Transverse colon (tissue), 4 donors: ENCODE measurements at regions not wholly inside any gene's neighbourhood (a gene's known extent, or its start where the extent isn't known, plus 50 kb on each side); places are given as distances from the start of the nearest gene placed in this dataset.

Source experiments
- DNase-seq: peaks from one replicate; pipeline ENCODE4 v3.0.0-alpha.2; 2019
- H3K27ac ChIP-seq, 4 donors: fragments of 200-600 bp; sonication (generic); 2 replicates each; pipeline ENCODE4 v1.5.1; 2016 to 2018; ENCODE audit warnings: inconsistent platforms in 4 of 4
- H3K27me3 ChIP-seq: fragments of 200-600 bp; sonication (generic); 2 replicates; pipeline ENCODE4 v1.5.1; 2017; ENCODE audit warnings: inconsistent platforms
- H3K36me3 ChIP-seq, 4 donors: fragments of 200-600 bp; sonication (generic); 2 replicates each; pipeline ENCODE4 v1.5.1; 2017 to 2019; ENCODE audit warnings: inconsistent platforms in 4 of 4
- H3K4me1 ChIP-seq, 4 donors: fragments of 200-600 bp; sonication (generic); 2 replicates each; pipeline ENCODE4 v1.5.1; 2017 to 2020; ENCODE audit warnings: inconsistent platforms in 4 of 4
- H3K4me3 ChIP-seq, 4 donors: fragments of 200-600 bp; sonication (generic); 1 replicate in 1 of 4; 2 replicates in 3 of 4; pipeline versions ENCODE4 v1.5.1 to v1.6.1; 2017 to 2019; ENCODE audit warnings: inconsistent platforms in 4 of 4
- H3K9me3 ChIP-seq, 2 donors: fragments of 200-600 bp; sonication (generic); 2 replicates each; pipeline ENCODE4 v1.5.1; 2017 to 2019; ENCODE audit warnings: inconsistent platforms in 2 of 2
- CTCF ChIP-seq, 5 experiments: fragments of 200-600 bp in 3 of 5; fragments of 450-650 bp in 2 of 5; sonication (generic) in 3 of 5; IDR thresholded peaks; 1 replicate in 2 of 5; 2 replicates in 3 of 5; pipeline ENCODE4 v1.5.1; 2016 to 2017; ENCODE audit warnings: antibody characterized with exemption in 5 of 5, inconsistent platforms in 3 of 5, mild to moderate bottlenecking in 2 of 5, moderate library complexity in 1 of 5
- EP300 ChIP-seq: sonication (generic); formaldehyde crosslinking; IDR thresholded peaks from one replicate; pipeline ENCODE4 v1.6.1; 2017; ENCODE audit warnings: antibody characterized with exemption, low read depth
- POLR2A ChIP-seq: fragments of 450-650 bp; IDR thresholded peaks from one replicate; pipeline ENCODE4 v1.6.1; 2016; ENCODE audit warnings: antibody characterized with exemption, mild to moderate bottlenecking, moderate library complexity
- POLR2AphosphoS5 ChIP-seq, 3 donors: sonication (generic); formaldehyde crosslinking; IDR thresholded peaks; one replicate each; pipeline ENCODE4 v1.6.1; 2016; ENCODE audit warnings: antibody characterized with exemption in 3 of 3
- WGBS, 2 donors: methylation state at CpG; one replicate each; pipeline ENCODE4 v1.1.5; 2018; ENCODE audit warnings: low coverage in 1 of 2; 5-methylcytosine and 5-hydroxymethylcytosine counted together
- in situ Hi-C, 4 donors: fragments of 200-750 bp; cut with MboI; loops; one replicate each; pipeline versions ENCODE4 v1.15.0 to v1.15.1; 2017; ENCODE audit warnings: low sequenced_read_pairs in 3 of 4, low pct_ligation_motif_present in 1 of 4, low pct_unique_long_range_greater_than_20kb in 1 of 4
- intact Hi-C: fragments of 100-400 bp; cut with DNase I; formaldehyde crosslinking; loops from one replicate; pipeline ENCODE4 v1.15.1; 2023; ENCODE audit warnings: low total_unique reads

- H3K4me1 ChIP-seq: no peaks in the 10 kb centered on the region
- DNase-seq: no peak
- no peaks in the 10 kb centered on the region for H3K36me3 ChIP-seq
- TF ChIP-seq EP300 (no peak), CTCF (IDR thresholded peaks at IDR 0.05) (no peak), POLR2AphosphoS5 (IDR thresholded peaks at IDR 0.05) (no peak), POLR2A (no peak)
- H3K27ac ChIP-seq: no peak overlapping the region
- H3K9me3 ChIP-seq: no peaks in the 10 kb centered on the region
- 88 to 94% methylated on average over 2 of the region's 2 CpGs for WGBS, 2 donors
- intact Hi-C loops: no loop called here
- no peak overlapping the region for H3K4me3 ChIP-seq
- in situ Hi-C loops: no loop called here
- no peaks in the 10 kb centered on the region for H3K27me3 ChIP-seq
These were observed 824.6 kb upstream of the NEGR1 start for GRCh38 chr1:73106931-73107330.

- H3K9me3 ChIP-seq: no peaks in the 10 kb centered on the region
- no peaks in the 10 kb centered on the region for H3K4me1 ChIP-seq
- in situ Hi-C loops (no loop called here), intact Hi-C loops (no loop called here)
- H3K27ac ChIP-seq: no peak overlapping the region
- H3K4me3 ChIP-seq: no peak overlapping the region
- WGBS, 2 donors: 92 to 95% methylated on average over 4 to 16 of the region's 16 CpGs
- TF ChIP-seq EP300: no peak
- no peak for TF ChIP-seq POLR2A
- TF ChIP-seq CTCF (IDR thresholded peaks at IDR 0.05): no peak
- TF ChIP-seq POLR2AphosphoS5 (IDR thresholded peaks at IDR 0.05): no peak
- no peaks in the 10 kb centered on the region for H3K27me3 ChIP-seq
- DNase-seq: no peak
- no peaks in the 10 kb centered on the region for H3K36me3 ChIP-seq
These were observed 823.4 kb upstream of the NEGR1 start for GRCh38 chr1:73105755-73106154.

GRCh38 chr1:73104749-73105148 is 822.4 kb upstream of the NEGR1 start:
- Histone ChIP-seq H3K36me3 (no peaks in the 10 kb centered on the region), H3K27ac (no peak overlapping the region), H3K4me1 (no peaks in the 10 kb centered on the region), H3K27me3 (no peaks in the 10 kb centered on the region), H3K9me3 (no peaks in the 10 kb centered on the region), H3K4me3 (no peak overlapping the region)
- TF ChIP-seq EP300 (no peak), POLR2A (no peak), POLR2AphosphoS5 (IDR thresholded peaks at IDR 0.05) (no peak), CTCF (IDR thresholded peaks at IDR 0.05) (no peak)
- intact Hi-C loops: no loop called here
- no peak for DNase-seq
- WGBS, 2 donors: 96 to 100% methylated on average over 2 to 8 of the region's 8 CpGs
- in situ Hi-C loops: no loop called here

- in situ Hi-C loops: no loop called here
- Histone ChIP-seq H3K4me3 (no peak overlapping the region), H3K27me3 (no peaks in the 10 kb centered on the region), H3K36me3 (no peaks in the 10 kb centered on the region), H3K27ac (no peak overlapping the region), H3K4me1 (no peaks in the 10 kb centered on the region), H3K9me3 (no peaks in the 10 kb centered on the region)
- intact Hi-C loops: no loop called here
- TF ChIP-seq POLR2AphosphoS5 (IDR thresholded peaks at IDR 0.05): no peak
- TF ChIP-seq EP300: no peak
- no peak for TF ChIP-seq POLR2A
- TF ChIP-seq CTCF (IDR thresholded peaks at IDR 0.05): no peak
- DNase-seq: no peak
- WGBS, 2 donors: 50 to 57% methylated on average over 2 to 4 of the region's 4 CpGs
These were observed 817.9 kb upstream of the NEGR1 start for GRCh38 chr1:73100216-73100615.
